H1 (cell line): ENCODE measurements at regions not wholly inside any gene's neighbourhood (a gene's known extent, or its start where the extent isn't known, plus 50 kb on each side); places are given as distances from the start of the nearest gene placed in this dataset.

Experiments
- CTCF ChIA-PET: fragments of 300-600 bp; sonication (Branson Sonifier 250); formaldehyde crosslinking; loops from one replicate; lab custom pipeline; 2021; ENCODE audit not compliant: partially characterized antibody; lab: Charles Lee
- POLR2A ChIA-PET: fragments of 300-600 bp; sonication (Branson Sonifier 250); formaldehyde crosslinking; loops from one replicate; lab custom pipeline; 2021; ENCODE audit warnings: inconsistent platforms; ENCODE audit not compliant: partially characterized antibody; lab: Charles Lee
- DNase-seq, 2 experiments: peaks; one replicate each; pipeline versions ENCODE4 v3.0.0 to v3.0.0-alpha.2; 2010 to 2022; ENCODE audit warnings: low spot score in 2 of 2, low read depth in 1 of 2, mixed read lengths in 1 of 2
- FAIRE-seq: peaks from 2 replicates; lab custom pipeline; 2011; peaks lifted over from hg19 to GRCh38; lab: Jason Lieb, UNC
- H2AFZ ChIP-seq: 2 replicates; pipeline ENCODE4 v1.8.1; 2012; ENCODE audit warnings: low read length, inconsistent platforms
- H2AK5ac ChIP-seq: 2 replicates; pipeline ENCODE4 v1.6.1; 2013; ENCODE audit warnings: low read depth, low read length
- H2BK120ac ChIP-seq: replicated peaks from 2 replicates; pipeline ENCODE3; 2013; ENCODE audit warnings: low read depth, low read length, inconsistent platforms
- H2BK12ac ChIP-seq: 2 replicates; pipeline ENCODE4 v1.6.1; 2013; ENCODE audit warnings: low read depth, low read length
- H2BK15ac ChIP-seq: 2 replicates; pipeline ENCODE4 v1.6.1; 2013; ENCODE audit warnings: low read length
- H2BK20ac ChIP-seq: 2 replicates; pipeline ENCODE4 v1.6.1; 2013; ENCODE audit warnings: low read length
- H2BK5ac ChIP-seq: 2 replicates; pipeline ENCODE4 v1.6.1; 2013; ENCODE audit warnings: low read depth, low read length
- H3K14ac ChIP-seq: 2 replicates; pipeline ENCODE4 v1.6.1; 2013; ENCODE audit warnings: inconsistent platforms; ENCODE audit not compliant: insufficient read length
- H3K18ac ChIP-seq: 2 replicates; pipeline ENCODE4 v1.6.1; 2013; ENCODE audit warnings: low read length; ENCODE audit errors: extremely low read depth
- H3K23ac ChIP-seq: 2 replicates; pipeline ENCODE4 v1.6.1; 2013; ENCODE audit warnings: inconsistent platforms; ENCODE audit not compliant: insufficient read length
- H3K23me2 ChIP-seq: 2 replicates; pipeline ENCODE4 v1.6.1; 2013; ENCODE audit warnings: low read depth, low read length
- H3K27ac ChIP-seq: 2 replicates; pipeline ENCODE4 v1.6.1; 2011; ENCODE audit warnings: low read depth, low read length, inconsistent platforms
- H3K27me3 ChIP-seq, 4 experiments: replicated peaks in 1 of 4; 1 replicate in 1 of 4; 2 replicates in 3 of 4; pipeline versions ENCODE4 v1.6.1 to v1.8.1; 2011 to 2013; ENCODE audit warnings: low read length in 3 of 4, mild to moderate bottlenecking in 3 of 4, inconsistent platforms in 2 of 4, mixed read lengths in 2 of 4, moderate library complexity in 1 of 4; ENCODE audit not compliant: control insufficient read depth in 3 of 4, insufficient read depth in 3 of 4; ENCODE audit errors: extremely low read depth in 1 of 4
- H3K36me3 ChIP-seq, 4 experiments: 2 replicates each; pipeline versions ENCODE4 v1.6.1 to v1.8.1; 2011 to 2013; ENCODE audit warnings: mild to moderate bottlenecking in 4 of 4, low read length in 3 of 4, moderate library complexity in 2 of 4, control low read depth in 1 of 4, inconsistent platforms in 1 of 4; ENCODE audit not compliant: insufficient read depth in 4 of 4, control insufficient read depth in 2 of 4
- H3K4ac ChIP-seq: replicated peaks from 2 replicates; pipeline ENCODE3; 2013; ENCODE audit warnings: low read length, low read depth, mixed read lengths, inconsistent platforms; ENCODE audit not compliant: insufficient read length
- H3K4me1 ChIP-seq, 4 experiments: replicated peaks in 1 of 4; 1 replicate in 1 of 4; 2 replicates in 3 of 4; pipeline versions ENCODE4 v1.6.1 to v1.8.1; 2011 to 2013; ENCODE audit warnings: low read length in 3 of 4, inconsistent platforms in 2 of 4, mixed read lengths in 1 of 4; ENCODE audit not compliant: insufficient read depth in 4 of 4, control insufficient read depth in 3 of 4
- H3K4me2 ChIP-seq, 2 experiments: 2 replicates each; pipeline versions ENCODE4 v1.6.1 to v1.8.1; 2011 to 2013; ENCODE audit warnings: low read depth in 2 of 2, low read length in 2 of 2, control low read depth in 1 of 2, inconsistent platforms in 1 of 2, mild to moderate bottlenecking in 1 of 2; ENCODE audit not compliant: insufficient read depth in 1 of 2
- H3K4me3 ChIP-seq, 4 experiments: fragments of 200-600, 300-600 bp in 1 of 4; sonication (generic), shearing (Covaris generic), sonication (Bioruptor Twin) in 1 of 4; 2 replicates each; pipeline versions ENCODE4 v1.5.1 to v1.8.1; 2011 to 2016; ENCODE audit warnings: low read length in 4 of 4, low read depth in 3 of 4, control low read depth in 2 of 4, inconsistent platforms in 2 of 4, mild to moderate bottlenecking in 2 of 4, mixed read lengths in 1 of 4, moderate library complexity in 1 of 4; ENCODE audit not compliant: insufficient read depth in 2 of 4; ENCODE audit errors: extremely low read depth in 1 of 4
- H3K56ac ChIP-seq: replicated peaks from 2 replicates; pipeline ENCODE3; 2013; ENCODE audit warnings: low read depth, mild to moderate bottlenecking, mixed read lengths, low read length, inconsistent platforms; ENCODE audit not compliant: insufficient read length
- H3K79me1 ChIP-seq: 2 replicates; pipeline ENCODE4 v1.6.1; 2013; ENCODE audit warnings: low read depth, low read length, control low read depth
- H3K79me2 ChIP-seq, 2 experiments: 2 replicates each; pipeline versions ENCODE4 v1.6.1 to v1.8.1; 2012 to 2013; ENCODE audit warnings: low read length in 2 of 2, mild to moderate bottlenecking in 2 of 2, inconsistent platforms in 1 of 2; ENCODE audit not compliant: insufficient read depth in 2 of 2, control insufficient read depth in 1 of 2
- H3K9ac ChIP-seq, 4 experiments: replicated peaks in 1 of 4; 1 replicate in 1 of 4; 2 replicates in 3 of 4; pipeline versions ENCODE4 v1.6.1 to v1.8.1; 2011 to 2013; ENCODE audit warnings: low read depth in 3 of 4, low read length in 3 of 4, control low read depth in 2 of 4, mild to moderate bottlenecking in 2 of 4, moderate library complexity in 2 of 4, inconsistent platforms in 1 of 4; ENCODE audit errors: extremely low read depth in 1 of 4
- H3K9me3 ChIP-seq, 2 experiments: 2 replicates each; pipeline versions ENCODE4 v1.6.1 to v1.8.1; 2012 to 2013; ENCODE audit warnings: mild to moderate bottlenecking in 2 of 2, moderate library complexity in 2 of 2, control low read depth in 1 of 2, inconsistent platforms in 1 of 2, low read depth in 1 of 2, low read length in 1 of 2, mixed read lengths in 1 of 2; ENCODE audit not compliant: insufficient read depth in 2 of 2
- H4K20me1 ChIP-seq, 2 experiments: replicated peaks in 1 of 2; 2 replicates each; pipeline versions ENCODE3 to v1.8.1; 2011 to 2013; ENCODE audit warnings: inconsistent platforms in 2 of 2, low read length in 2 of 2, mild to moderate bottlenecking in 1 of 2; ENCODE audit not compliant: insufficient read depth in 2 of 2, control insufficient read depth in 1 of 2
- H4K5ac ChIP-seq: 2 replicates; pipeline ENCODE4 v1.6.1; 2013; ENCODE audit warnings: low read length, low read depth, mixed read lengths, inconsistent platforms; ENCODE audit not compliant: insufficient read length
- H4K8ac ChIP-seq: 2 replicates; pipeline ENCODE4 v1.8.0; 2013; ENCODE audit warnings: mild to moderate bottlenecking, moderate library complexity, low read length, inconsistent platforms; ENCODE audit not compliant: insufficient read depth; ENCODE audit errors: extremely low read depth
- H4K91ac ChIP-seq: replicated peaks from 2 replicates; pipeline ENCODE3; 2013; ENCODE audit warnings: low read length, mixed read lengths, inconsistent platforms; ENCODE audit not compliant: insufficient read length
- CBX8 ChIP-seq: fragments of 300-800, 300-1000 bp; sonication (generic); IDR thresholded peaks from 2 replicates; pipeline ENCODE4 v1.7.1; 2016; ENCODE audit warnings: low read depth, low read length, borderline replicate concordance
- HDAC2 ChIP-seq, 2 experiments: fragments of 300-600 bp in 1 of 2; sonication (generic) in 1 of 2; IDR thresholded peaks; 2 replicates each; pipeline ENCODE4 v1.6.1; 2011 to 2012; ENCODE audit warnings: low read depth in 2 of 2, low read length in 2 of 2, mild to moderate bottlenecking in 2 of 2, moderate library complexity in 2 of 2, borderline replicate concordance in 1 of 2, inconsistent platforms in 1 of 2
- NANOG ChIP-seq: IDR thresholded peaks from 2 replicates; pipeline ENCODE4 v1.6.1; 2011; ENCODE audit warnings: low read length, low read depth, mild to moderate bottlenecking, inconsistent platforms; ENCODE audit not compliant: insufficient read depth, poor library complexity, severe bottlenecking
- TF ChIP-seq, protein P1 (sequence below): IDR thresholded peaks from 2 replicates; pipeline ENCODE4 v1.6.1; 2011; ENCODE audit warnings: low read depth, mild to moderate bottlenecking, low read length; ENCODE audit not compliant: insufficient read depth

DNA sequence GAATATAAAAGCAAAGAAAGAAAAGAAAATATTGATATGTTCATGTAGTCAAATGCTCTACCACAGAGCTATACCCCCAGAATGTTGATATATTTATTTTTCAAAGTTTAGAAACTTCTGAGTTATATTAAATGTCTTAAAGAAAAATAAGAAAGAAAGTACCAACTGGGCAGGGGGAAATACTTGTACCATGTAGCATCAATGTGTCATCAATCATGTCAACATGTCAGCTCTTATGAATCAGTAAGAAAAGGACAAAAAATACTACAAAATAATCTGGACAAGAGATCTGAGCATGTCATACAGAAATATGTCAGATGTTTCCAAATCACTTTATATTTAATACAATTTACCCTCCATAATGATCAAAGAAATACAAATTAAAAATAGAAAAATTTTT lies 595.1 kb upstream of the ATP2B1 start:
- Histone ChIP-seq H2BK20ac (no peak overlapping the region), H4K91ac (no peak overlapping the region), H3K9me3 (no peaks in the 10 kb centered on the region; a peak in 1 of 4 replicates), H3K4me3 (no peak overlapping the region), H3K18ac (no peak overlapping the region), H2AFZ (no peak overlapping the region), H3K79me2 (no peaks in the 10 kb centered on the region), H4K8ac (no peak overlapping the region), H2BK12ac (no peak overlapping the region), H4K20me1 (no peaks in the 10 kb centered on the region), H2AK5ac (no peak overlapping the region), H3K36me3 (no peaks in the 10 kb centered on the region), H2BK5ac (no peak overlapping the region), H3K9ac (no peak overlapping the region), H3K4me1 (no peaks in the 10 kb centered on the region), H3K27me3 (no peaks in the 10 kb centered on the region), H3K27ac (no peak overlapping the region), H2BK120ac (no peak overlapping the region), H3K23ac (no peak overlapping the region), H3K79me1 (no peaks in the 10 kb centered on the region), H3K4me2 (no peak overlapping the region), H2BK15ac (no peak overlapping the region), H3K14ac (no peak overlapping the region), H3K4ac (no peak overlapping the region), H3K23me2 (no peaks in the 10 kb centered on the region; the same call in 1 of the 2 replicates), H3K56ac (no peak overlapping the region), H4K5ac (no peak overlapping the region)
- TF ChIP-seq HDAC2 (IDR thresholded peaks at IDR 0.05; ENCODE audit: borderline replicate concordance in 1 of 2, low read depth in 2 of 2, low read length in 2 of 2) (no peak), CBX8 (no peak), NANOG (no peak)
- TF ChIP-seq, protein P1, sequence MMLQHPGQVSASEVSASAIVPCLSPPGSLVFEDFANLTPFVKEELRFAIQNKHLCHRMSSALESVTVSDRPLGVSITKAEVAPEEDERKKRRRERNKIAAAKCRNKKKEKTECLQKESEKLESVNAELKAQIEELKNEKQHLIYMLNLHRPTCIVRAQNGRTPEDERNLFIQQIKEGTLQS = no peak
- ChIA-PET CTCF (no interaction called here), POLR2A (no interaction called here)
- FAIRE-seq (no peak), DNase-seq (no peak)
